ENCODE measurements at regions not wholly inside any gene's neighbourhood (a gene's known extent, or its start where the extent isn't known, plus 50 kb on each side); places are given as distances from the start of the nearest gene placed in this dataset.

GRCh38 chr5:173833196-173833985 lies 54.8 kb upstream of the CPEB4 start:
- Histone ChIP-seq H3K27ac (ENCODE audit: extremely low read depth, low read depth, low read length) (no peak overlapping the region), H3K4me3 (no peak overlapping the region), H3K4me1 (replicated peaks in 1 of 2; ENCODE audit: control insufficient read depth in 2 of 2, insufficient read depth in 2 of 2, low read length in 2 of 2) (peaks cover 14 to 60% of the 10 kb centered on the region in 2 experiments; a peak in 4 of 5 replicates), H4K20me1 (replicated peaks; ENCODE audit: control insufficient read depth, insufficient read depth, low read length) (no peaks in the 10 kb centered on the region), H2AFZ (ENCODE audit: low read depth, low read length) (peak overlapping the region; percentile 76), H3K9me1 (ENCODE audit: control insufficient read depth, insufficient read depth, low read length) (no peaks in the 10 kb centered on the region), H3K4me2 (ENCODE audit: insufficient read depth, low read length) (no peak overlapping the region; the same call in 1 of the 2 replicates), H3K79me2 (ENCODE audit: control insufficient read depth, insufficient read depth, low read length) (no peaks in the 10 kb centered on the region), H3K9me3 (replicated peaks; ENCODE audit: control insufficient read depth, insufficient read depth, low read depth, low read length) (no peaks in the 10 kb centered on the region; the same call in 1 of the 2 replicates), H3K36me3 (ENCODE audit: control insufficient read depth, insufficient read depth, low read length) (no peaks in the 10 kb centered on the region), H3K27me3 (ENCODE audit: control insufficient read depth in 2 of 2, insufficient read depth in 2 of 2, low read length in 2 of 2) (no peaks in the 10 kb centered on the region), H3K9ac (ENCODE audit: insufficient read depth in 1 of 2, low read depth in 2 of 2, low read length in 2 of 2) (no peak overlapping the region)
- ChIA-PET CTCF (ENCODE audit: low intra/inter-chr PET ratio) (no interaction called here), POLR2A (interaction anchor here (0.6 to 1.1 kb wide), 7 partner anchors 11 to 180 kb away, joined by 3 to 4 read pairs (median 3); no protein-coding TSS in a partner anchor)
- FAIRE-seq (no peak), DNase-seq (ENCODE audit: extremely low read depth in 1 of 4, low spot score in 3 of 4) (no peak), ATAC-seq (no peak)
- intact Hi-C loops (cut with micrococcal nuclease) (no loop called here), in situ Hi-C loops (cut with MboI) (no loop called here)
- no TSS peak for BruUV-seq (replicated peaks)
- TF ChIP-seq SPI1 (IDR thresholded peaks at IDR 0.05; ENCODE audit: borderline replicate concordance, low read depth, low read length) (peak; percentile 72; the same call in 1 of the 2 replicates), ZNF134 (CRISPR knock-in tag; conservative IDR thresholded peaks at IDR 0.05) (no peak)
- WGBS (ENCODE audit: insufficient coverage, low coverage, missing lambda C conversion rate) = 64% methylated on average over 13 of the region's 13 CpGs

DNA sequence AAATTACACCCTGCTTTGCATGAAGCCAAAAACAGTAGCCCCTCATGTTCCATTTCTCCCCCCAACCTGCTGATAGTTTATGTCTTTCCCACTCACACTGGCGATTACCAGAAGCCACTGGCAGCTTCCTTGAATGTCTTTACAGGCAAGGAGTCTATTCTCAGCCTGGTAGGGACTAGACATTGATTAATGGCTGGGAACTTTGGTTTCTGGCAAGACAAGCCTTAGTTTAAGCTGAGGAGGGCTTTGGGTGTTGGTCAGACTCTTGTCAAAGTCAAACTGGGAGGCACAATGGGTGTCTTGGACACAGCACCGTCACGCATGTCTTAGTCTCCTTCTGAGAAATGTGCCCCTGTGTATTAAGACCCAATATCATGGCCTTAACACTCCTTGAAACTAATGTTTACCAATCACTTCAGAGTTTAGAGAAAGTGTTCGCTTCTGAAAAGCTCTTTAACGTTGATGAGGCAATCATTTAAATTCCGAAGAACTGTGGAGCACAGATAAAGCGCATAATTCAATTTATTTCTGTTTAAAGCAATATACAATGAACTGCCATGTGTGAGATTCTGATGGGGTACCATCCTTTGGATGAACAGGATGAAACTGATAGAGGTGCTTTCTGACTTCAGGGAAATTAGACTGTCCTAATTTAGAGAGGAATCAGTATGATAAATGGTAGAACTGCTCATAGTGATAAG lies 53.9 kb upstream of the CPEB4 start:
- ChIA-PET POLR2A (interaction anchor here (0.7 to 1.3 kb wide), 6 partner anchors 9 to 24 kb away, joined by 3 to 5 read pairs (median 4); no protein-coding TSS in a partner anchor), CTCF (ENCODE audit: low intra/inter-chr PET ratio) (no interaction called here)
- 18% methylated on average over 7 of the region's 7 CpGs for WGBS (ENCODE audit: insufficient coverage, low coverage, missing lambda C conversion rate)
- Histone ChIP-seq H3K9me1 (ENCODE audit: control insufficient read depth, insufficient read depth, low read length) (no peaks in the 10 kb centered on the region), H2AFZ (ENCODE audit: low read depth, low read length) (peak overlapping the region; percentile 76), H3K4me1 (replicated peaks in 1 of 2; ENCODE audit: control insufficient read depth in 2 of 2, insufficient read depth in 2 of 2, low read length in 2 of 2) (peaks cover 18 to 65% of the 10 kb centered on the region in 2 experiments; a peak in 4 of 5 replicates), H4K20me1 (replicated peaks; ENCODE audit: control insufficient read depth, insufficient read depth, low read length) (no peaks in the 10 kb centered on the region), H3K79me2 (ENCODE audit: control insufficient read depth, insufficient read depth, low read length) (no peaks in the 10 kb centered on the region), H3K27ac (ENCODE audit: extremely low read depth, low read depth, low read length) (no peak overlapping the region; the same call in 2 of the 3 replicates), H3K4me3 (no peak overlapping the region), H3K9me3 (replicated peaks; ENCODE audit: control insufficient read depth, insufficient read depth, low read depth, low read length) (no peaks in the 10 kb centered on the region; the same call in 1 of the 2 replicates), H3K4me2 (ENCODE audit: insufficient read depth, low read length) (peak overlapping the region; percentile 18; the same call in 1 of the 2 replicates), H3K27me3 (ENCODE audit: control insufficient read depth in 2 of 2, insufficient read depth in 2 of 2, low read length in 2 of 2) (no peaks in the 10 kb centered on the region), H3K36me3 (ENCODE audit: control insufficient read depth, insufficient read depth, low read length) (no peaks in the 10 kb centered on the region), H3K9ac (ENCODE audit: insufficient read depth in 1 of 2, low read depth in 2 of 2, low read length in 2 of 2) (no peak overlapping the region)
- FAIRE-seq (no peak), DNase-seq (ENCODE audit: extremely low read depth in 1 of 4, low spot score in 3 of 4) (no peak), ATAC-seq (no peak)
- in situ Hi-C loops (cut with MboI) = no loop called here
- no TSS peak for BruUV-seq (replicated peaks)
- intact Hi-C loops (cut with micrococcal nuclease) = no loop called here
- TF ChIP-seq CSDE1 (IDR thresholded peaks at IDR 0.05) (no peak), NR2F6 (CRISPR knock-in tag; IDR thresholded peaks at IDR 0.05) (no peak), ZNF583 (CRISPR knock-in tag; IDR thresholded peaks at IDR 0.05) (no peak), ZNF699 (CRISPR knock-in tag; IDR thresholded peaks at IDR 0.05; ENCODE audit: insufficient replicate concordance) (no peak), CHAMP1 (IDR thresholded peaks at IDR 0.05) (no peak)
- TF ChIP-seq, protein P1, sequence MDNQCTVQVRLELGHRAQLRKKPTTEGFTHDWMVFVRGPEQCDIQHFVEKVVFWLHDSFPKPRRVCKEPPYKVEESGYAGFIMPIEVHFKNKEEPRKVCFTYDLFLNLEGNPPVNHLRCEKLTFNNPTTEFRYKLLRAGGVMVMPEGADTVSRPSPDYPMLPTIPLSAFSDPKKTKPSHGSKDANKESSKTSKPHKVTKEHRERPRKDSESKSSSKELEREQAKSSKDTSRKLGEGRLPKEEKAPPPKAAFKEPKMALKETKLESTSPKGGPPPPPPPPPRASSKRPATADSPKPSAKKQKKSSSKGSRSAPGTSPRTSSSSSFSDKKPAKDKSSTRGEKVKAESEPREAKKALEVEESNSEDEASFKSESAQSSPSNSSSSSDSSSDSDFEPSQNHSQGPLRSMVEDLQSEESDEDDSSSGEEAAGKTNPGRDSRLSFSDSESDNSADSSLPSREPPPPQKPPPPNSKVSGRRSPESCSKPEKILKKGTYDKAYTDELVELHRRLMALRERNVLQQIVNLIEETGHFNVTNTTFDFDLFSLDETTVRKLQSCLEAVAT (IDR thresholded peaks at IDR 0.05) = no peak
- TF ChIP-seq, protein P2, sequence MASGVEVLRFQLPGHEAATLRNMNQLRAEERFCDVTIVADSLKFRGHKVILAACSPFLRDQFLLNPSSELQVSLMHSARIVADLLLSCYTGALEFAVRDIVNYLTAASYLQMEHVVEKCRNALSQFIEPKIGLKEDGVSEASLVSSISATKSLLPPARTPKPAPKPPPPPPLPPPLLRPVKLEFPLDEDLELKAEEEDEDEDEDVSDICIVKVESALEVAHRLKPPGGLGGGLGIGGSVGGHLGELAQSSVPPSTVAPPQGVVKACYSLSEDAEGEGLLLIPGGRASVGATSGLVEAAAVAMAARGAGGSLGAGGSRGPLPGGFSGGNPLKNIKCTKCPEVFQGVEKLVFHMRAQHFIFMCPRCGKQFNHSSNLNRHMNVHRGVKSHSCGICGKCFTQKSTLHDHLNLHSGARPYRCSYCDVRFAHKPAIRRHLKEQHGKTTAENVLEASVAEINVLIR (CRISPR knock-in tag; IDR thresholded peaks at IDR 0.05) = no peak

Data from K562 (cell line).